ENCODE measurements at regions not wholly inside any gene's neighbourhood (a gene's known extent, or its start where the extent isn't known, plus 50 kb on each side); places are given as distances from the start of the nearest gene placed in this dataset.

DNA sequence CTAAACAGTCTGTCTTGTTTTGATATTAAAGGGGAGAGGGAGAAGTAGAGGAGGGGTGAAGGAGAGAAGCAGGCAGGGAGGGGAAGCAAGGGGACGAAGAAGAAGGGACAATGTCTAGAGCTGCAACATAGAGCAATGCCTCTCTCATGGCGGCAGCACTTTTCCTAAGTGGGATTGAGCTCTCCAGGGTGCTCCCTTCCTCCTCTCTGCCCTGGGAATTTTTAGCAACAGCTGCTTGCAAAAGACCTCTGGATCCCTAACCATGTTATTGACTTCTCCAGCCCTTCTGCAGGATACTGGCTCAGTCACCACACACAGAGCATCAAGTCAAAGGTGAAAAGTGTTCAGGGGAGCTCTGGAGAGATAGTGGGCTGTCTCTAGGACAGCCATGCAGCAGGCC lies 734.9 kb downstream of the EPHA4 start:
- no peak for DNase-seq

DNA sequence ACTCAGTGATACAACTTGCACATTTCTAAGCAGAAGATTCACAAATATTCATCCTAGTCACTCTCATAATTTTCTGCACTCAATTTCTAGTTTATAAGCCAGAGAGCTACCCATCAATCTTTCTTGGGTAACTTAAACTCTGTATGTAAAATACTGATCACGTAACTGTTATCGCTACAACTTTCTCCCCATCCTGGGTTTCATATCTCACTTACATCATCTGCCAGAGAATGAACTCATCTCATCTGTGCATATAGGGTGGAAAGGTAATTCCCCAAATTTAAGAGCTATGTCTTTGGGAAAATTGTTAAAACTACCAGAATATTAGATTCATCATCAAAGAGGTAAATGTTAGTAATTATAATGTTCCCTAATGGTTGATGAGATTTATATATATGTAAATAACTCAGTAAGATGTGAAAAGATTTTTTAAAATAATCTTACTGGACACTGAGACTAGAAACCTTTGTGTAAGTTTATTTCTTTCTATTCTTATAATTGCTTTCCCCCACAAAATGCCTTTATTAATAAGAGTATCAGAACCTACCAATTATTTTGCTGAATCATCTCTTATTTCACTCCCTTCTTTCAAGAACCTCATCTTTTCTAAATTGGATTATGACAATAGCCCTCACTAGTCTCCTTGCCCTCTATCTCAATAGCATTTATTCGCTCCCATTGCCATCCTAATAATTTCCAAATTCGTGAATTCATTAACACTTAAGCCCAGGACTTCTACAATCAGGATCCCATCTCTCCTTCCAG lies 729.0 kb downstream of the EPHA4 start:
- no peak for DNase-seq

DNA sequence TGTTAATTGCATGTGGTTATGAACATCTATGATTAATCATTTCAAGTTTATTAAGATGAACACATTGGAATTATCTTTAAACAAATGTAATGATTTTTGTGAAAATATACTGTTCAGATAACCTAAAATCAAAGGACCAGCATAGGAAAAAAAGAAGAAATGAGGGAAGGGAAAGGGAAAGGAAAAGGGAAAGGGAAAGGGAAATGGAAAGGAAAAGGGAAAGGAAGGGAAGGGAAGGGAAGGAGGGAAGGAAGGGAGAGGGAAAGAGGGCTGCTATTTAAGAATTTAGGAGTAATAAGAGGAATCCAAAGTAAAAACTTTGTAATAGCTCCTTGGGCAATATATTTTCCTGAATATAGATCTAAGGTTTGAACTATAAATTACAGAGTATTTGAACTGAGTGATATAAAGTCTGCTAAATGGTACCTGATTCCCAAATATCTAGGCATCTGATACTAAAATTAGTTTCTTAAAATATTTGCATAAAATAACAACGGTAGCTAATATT lies 726.3 kb downstream of the EPHA4 start:
- DNase-seq = no peak

DNA sequence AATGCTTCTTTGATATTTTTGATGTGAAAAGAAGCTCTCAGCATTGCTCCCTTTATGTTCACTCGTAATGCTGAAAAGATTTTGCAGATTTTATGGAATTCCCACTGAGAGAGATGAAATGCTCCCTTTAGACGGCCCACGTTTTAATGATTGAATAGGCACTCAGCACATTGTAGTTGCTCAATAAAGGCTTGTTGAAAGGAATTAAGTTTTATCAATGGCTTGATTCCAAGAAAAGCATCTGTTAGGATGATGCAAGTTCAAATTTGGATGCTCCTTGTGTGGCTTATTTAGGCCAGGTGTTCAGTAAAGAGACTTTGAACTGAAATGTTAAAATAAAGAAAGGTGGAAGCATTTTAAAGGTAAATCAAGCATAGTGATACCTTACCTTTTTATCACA lies 725.1 kb downstream of the EPHA4 start:
- DNase-seq = no peak

DNA sequence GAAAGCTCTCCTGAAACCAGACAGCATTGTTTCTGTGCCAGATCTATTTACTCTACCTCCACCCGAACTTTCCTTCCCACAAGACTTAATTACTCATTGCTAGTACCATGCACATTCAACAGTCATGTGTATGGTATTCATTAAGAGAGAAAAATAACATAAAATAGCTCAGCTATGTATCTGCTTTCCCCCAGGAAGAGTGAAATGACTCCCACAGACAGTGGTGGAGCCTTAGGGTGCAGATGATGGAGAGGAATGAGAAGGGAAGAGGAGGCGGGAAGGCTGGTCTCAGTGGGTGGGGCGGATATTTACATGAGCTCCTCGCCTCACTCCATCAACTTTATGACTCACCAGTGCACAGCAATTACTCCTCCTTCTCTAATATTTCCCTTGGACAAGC lies 724.5 kb downstream of the EPHA4 start:
- DNase-seq = no peak

DNA sequence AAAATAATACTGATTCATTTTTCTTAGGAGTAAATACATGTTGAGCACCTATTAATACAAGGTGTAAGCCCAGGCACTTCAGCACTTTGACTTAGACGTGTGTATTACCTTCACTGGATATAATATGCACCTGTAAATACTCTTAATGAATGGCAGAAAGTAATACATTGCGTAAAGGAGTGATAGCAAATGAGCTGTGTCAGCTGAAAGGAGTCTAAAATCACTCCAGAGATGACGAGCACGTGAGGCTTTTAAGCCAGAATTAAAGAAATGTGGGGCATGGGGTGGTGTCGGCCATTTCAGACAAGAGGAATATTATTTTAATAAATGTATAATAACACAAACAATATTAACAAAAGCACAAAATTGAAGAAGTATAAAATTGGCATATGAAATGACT lies 722.7 kb downstream of the EPHA4 start:
- no peak for DNase-seq

DNA sequence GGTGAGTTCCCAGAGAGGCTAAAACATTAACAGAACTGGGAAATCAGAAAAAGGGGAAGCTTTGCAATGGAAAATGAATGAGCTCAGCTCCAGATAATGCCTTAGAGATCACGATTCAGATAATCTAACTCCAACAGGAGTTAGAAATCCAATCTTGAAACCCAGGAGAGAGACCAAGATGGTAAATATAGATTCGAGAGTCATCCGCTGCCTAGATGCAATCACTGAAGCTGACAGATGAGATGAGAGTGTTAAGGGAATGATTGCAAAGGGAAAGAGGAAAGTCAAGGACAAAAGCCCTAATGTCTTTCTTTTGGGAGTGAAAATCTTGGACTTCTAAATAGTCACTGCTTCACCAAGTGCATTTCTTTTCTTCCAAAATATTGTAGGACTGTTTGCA lies 722.0 kb downstream of the EPHA4 start:
- no peak for DNase-seq

DNA sequence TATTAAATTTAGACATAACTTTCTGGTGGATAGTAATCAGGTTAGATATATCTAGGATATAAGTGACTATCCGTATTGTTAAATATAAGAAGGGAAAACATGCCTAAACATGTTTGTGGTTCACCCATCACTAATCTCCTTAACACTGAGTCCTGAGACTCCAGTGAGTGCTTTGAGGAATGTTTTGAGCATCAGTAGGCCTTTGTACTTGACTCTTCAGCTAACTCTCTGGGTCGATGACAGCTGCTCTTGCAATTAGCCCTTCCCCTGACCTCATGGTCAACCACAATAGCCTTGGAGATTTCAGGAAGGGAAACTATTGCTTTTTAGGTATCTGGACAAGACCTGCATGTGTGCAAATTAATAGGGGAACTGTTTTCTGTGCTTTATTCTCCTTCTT lies 716.8 kb downstream of the EPHA4 start:
- DNase-seq = no peak

DNA sequence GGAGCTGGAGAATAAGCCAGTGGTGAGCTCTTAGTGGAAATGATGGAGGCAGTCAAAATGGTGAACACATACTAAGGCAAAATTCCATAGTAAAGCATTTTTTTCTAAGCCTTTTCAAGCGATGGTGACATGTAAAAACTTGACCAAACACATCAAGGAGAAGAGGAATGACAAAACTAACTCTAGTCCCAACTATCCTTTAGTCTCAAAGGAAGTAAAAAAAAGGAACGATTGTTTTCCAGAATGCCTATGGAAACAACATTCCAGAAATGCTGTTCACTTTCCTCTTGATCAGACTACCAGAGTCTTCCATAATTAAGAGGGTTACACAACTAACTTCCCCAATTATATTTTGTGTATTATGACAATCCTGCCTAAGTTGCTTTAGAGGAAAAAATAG lies 715.6 kb downstream of the EPHA4 start:
- no peak for DNase-seq

DNA sequence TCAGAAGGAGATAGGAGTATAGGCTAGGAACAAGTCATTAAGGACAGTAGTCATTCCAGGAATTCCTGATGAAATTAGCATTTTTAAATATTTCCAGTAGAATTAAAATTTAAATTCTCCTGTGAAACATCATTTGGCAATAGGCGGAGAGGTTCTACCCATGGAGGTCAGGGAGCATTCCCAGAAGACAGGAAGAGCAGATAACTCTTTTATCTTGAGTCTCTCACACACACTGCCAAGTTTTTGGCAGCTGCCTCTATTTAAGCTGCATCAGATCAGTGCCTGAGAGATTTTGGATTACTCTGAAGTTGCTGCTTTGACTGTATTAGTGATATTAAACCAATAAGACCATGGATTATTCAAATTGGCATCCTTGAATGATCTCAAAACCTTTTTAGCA lies 714.7 kb downstream of the EPHA4 start:
- no peak for DNase-seq

DNA sequence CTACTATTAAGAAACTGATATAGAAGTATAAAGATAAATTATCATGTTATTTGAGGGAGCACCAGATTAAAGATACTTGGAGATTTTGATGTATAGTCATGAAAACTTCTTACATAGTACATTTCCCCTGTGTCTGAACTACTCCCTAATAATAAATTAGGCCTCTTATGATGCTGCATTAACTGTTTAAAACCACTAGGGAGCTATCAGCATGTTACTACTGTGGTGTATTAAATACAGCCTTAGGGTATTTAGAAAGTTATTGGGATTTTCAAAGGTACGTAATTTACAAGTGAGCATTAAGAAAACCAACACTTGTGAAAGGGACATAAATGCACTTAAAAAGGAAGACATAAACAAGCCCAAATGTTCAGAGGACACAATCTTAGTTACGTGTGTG lies 714.0 kb downstream of the EPHA4 start:
- no peak for DNase-seq

DNA sequence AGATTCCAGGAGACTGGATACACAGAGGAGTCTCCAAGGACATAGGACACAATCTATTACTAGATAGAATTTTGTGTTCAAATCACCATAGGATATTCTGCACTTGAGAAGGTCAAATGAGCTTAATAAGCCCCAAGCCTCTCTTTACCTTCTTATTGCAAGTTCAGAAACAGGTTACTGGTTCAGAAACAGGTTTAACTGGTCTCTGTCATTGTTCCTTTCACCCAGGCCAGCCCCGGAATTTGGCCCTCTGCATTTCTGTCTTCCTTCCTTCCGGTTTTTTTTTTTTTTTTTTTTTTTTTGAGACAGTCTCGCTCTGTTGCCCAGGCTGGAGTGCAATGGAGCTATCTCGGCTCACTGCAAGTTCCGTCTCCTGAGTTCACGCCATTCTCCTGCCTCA lies 700.2 kb downstream of the EPHA4 start:
- DNase-seq = no peak

DNA sequence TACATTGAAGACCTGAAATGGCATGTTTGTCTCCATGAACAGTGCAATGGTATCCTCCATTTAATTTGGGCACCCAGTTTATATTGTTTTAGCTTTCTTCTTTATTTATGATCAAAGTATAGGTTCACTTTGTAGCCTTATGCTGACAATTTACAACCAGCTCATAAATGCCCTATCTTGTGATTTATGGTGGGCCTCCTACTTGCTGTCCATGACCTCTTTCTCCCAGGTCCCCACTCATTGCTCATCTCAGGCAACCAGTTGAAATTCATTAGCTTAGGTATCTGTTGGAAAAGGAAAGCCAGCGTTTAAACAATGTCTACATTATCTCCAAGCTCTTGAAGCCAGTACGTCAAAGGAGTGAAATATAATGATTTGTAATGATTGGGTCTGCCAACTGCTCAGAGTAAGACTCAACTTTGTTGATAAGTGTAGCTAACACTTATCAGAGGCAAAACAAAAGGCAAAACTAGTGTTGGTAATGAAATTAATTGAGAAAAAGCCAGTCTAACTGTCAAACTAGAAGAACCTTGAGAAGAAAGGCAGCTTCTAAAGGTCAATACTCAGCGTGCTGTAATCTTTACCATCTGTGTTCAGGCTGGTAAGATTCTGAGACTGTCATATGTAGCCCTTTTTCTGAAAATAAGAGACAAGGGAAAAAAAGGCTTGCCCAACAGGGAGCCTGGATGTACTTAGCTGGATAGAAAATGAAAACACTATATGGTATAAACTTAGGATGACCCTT lies 695.9 kb downstream of the EPHA4 start:
- DNase-seq = no peak

DNA sequence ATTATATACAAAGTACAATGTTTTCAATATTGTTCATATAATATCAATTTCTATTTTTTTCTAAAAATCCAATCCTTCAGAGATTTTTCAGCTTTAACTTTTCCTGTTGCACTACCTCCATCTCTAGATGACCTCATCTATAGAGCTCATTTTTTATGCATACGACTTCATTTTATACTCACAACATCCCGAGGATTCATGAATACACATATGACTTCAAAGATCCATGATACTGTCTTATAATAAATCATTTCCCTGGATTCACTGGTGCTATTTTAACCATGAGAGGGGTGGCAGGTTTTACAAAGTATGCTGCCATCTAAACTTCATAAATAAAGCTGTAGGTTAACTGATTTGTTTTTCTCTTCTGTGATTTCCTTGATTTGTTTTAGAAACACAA lies 694.6 kb downstream of the EPHA4 start:
- DNase-seq = no peak

DNA sequence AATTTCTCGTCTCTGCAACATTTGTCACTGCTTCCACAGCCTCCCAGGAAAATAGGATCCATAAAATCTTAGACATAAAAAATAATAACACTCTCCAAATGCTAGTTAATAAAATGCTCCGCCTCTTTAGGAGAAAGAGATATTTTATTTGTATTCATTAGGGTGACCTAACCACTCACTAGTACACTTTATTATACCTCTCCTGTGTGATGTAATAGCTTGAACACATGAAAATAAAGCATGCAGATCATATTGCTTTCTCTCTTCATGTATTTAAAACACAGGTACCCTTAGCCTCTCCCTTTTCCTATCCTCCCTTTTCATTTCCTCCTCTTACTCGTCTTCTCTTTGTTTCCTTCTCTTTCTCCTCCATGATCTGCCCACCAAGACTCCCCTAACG lies 694.2 kb downstream of the EPHA4 start:
- no peak for DNase-seq

DNA sequence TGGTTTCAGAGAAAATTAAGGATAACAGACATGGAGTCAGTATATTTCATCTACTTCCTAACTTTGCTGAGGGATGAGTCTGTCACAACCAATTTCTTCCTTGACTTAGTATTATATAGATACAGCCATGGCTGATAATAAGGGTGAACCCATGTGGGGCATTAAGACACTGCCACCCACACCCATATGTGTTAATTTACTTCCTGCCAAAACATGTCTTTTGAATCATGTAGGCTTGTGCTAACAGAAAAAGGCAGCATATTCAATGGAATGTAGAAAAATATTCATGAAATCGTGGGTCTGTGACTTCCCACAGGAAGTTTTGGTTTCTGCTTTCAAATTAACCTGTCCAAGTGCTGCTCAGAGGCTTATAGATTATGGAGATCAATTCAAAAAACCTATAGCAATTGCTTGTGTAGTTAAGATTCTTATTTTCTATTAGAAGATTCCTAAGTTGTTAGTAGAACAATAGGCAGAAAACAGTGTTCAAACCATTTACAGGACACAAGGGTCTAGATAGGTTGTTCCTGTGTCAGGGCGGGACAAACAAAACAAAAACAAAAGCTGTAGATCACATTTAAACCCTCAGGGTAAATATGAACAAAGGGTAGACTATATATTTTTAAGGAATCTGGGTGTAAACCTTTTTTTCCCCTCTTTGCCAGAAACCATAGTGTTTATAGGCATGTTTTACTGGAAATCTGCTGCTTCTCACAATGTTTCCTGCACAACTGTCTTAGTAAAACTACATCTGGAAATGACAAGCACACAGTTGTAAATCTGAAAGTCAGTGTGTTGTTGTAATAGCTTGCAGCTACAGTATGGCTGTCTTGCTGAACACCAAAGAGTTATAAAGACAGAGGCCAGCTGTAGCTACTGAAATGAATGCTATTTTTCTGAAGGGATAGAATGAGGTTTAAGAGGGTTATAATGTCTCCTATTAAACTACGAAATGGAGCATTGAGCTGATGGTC lies 691.2 kb downstream of the EPHA4 start:
- DNase-seq = no peak

DNA sequence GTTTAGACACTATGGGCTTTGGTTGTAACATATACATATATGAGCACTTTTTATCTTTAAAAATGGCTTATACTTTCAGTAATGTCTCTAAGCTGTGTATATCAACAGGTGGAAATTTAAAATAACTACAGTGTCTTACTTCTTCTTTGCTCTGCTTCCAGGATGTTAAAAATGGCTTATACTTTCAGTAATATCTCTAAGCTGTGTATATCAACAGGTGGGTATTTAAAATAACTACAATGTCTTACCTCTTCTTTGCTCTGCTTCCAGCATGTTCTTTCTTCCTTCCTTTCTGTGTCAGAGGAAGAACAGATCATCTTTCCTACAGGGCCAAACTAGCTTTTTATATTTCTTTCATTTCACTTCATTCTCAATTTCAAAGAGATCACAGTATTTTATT lies 689.6 kb downstream of the EPHA4 start:
- no peak for DNase-seq

DNA sequence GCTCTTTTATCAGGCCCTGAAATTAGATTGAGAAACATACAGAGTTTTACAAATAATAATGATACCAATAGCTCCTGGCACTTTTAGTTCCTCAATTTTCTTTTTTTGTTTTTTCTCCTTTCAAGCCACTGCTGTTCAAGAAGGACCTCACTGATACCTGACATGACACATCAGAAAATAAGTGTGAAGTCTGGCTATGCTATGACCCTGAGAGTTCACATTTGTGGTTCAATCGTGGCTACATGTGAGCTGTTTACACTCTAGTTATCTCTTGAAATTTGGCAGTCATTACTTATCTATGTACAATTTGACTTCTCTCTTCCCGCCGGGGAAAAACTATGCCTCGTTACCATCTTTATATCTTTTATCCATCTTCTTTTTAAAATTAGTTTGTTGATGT lies 686.5 kb downstream of the EPHA4 start:
- no peak for DNase-seq

DNA sequence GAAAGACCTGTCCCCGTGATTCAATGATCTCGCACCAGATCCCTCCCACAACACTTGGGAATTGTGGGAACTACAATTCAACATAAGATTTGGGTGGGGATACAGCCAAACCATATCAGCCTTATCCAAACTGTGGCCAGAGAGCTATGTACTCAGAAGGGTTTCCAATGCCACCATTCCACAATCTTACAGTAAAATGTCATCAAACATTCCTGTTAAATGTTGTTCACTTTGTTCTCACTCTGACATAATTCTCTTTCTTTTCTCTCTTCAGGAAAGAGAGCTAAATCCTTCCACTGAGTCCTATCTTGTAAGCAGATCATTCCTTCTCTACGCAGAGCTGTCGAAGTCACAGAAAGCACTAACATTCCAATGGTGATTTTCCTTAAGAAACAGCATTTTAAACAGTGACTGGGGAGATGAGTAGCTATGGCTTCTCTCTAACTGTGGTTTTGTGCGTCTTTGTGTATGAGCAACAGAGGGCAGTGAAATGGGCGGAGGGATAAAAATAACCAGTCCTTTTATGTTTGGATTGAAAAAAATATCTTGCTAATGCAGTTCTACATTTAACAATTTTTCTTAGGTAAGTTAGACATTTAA lies 684.7 kb downstream of the EPHA4 start:
- DNase-seq = no peak

DNA sequence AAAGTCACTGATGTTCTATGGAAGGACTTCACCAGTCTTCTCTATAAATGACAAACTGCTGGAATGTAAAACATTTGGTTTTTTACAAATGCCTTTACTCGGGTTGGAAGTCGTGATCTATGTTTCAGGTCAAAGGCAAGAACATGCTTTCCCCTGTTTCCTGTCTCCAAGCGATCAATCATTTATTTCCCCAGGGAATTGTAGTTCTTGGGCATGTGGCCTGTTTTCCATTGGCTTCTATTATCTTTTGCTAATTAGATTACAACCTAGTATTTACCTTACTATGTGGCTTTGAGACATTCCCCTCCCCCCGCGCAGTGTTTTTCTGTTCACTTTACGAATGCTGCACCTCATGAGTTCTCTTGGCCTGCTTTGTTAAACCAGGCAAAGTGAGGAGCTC lies 684.2 kb downstream of the EPHA4 start:
- no peak for DNase-seq

DNA sequence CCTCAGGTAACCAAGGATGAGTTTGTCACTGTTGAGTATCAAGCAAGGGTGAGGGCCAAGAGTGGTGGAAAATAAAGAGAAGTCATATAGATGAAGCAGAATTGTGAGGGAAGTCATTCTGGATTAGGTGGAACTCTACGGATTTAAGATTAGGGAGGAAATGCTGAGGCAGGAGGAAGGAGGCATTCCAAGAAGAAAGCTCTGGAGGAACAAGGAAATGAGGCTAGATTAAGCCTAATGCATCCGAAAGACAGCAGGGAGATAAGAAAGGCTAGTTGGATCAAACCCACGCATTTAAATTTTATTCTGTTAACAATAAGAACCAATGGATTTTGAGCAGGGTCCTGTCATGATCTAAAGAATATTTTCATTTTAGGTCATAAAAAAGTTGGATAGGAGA lies 681.2 kb downstream of the EPHA4 start:
- no peak for DNase-seq

DNA sequence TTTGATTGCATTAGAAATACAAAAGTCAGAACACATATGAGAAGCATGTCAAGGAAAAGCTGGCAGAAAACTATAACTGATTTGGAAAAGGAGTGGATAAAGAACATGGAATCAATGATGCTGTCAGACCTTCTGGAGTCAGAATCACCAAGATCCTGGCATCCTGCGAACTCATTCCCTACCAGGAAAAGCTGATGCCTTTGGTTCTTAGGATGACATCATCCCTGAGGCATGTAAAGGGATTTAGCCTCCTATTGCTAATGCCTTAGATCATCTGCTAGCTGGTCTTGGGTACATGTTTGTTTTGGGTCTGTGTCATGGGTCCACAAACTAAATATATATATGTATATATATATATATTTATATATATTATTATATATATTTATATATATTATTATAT lies 680.7 kb downstream of the EPHA4 start:
- DNase-seq = no peak

All from inflammatory macrophage treated with lipopolysaccharide for 1 hour (primary cell).